ENCODE measurements at regions not wholly inside any gene's neighbourhood (a gene's known extent, or its start where the extent isn't known, plus 50 kb on each side); places are given as distances from the start of the nearest gene placed in this dataset.

DNA sequence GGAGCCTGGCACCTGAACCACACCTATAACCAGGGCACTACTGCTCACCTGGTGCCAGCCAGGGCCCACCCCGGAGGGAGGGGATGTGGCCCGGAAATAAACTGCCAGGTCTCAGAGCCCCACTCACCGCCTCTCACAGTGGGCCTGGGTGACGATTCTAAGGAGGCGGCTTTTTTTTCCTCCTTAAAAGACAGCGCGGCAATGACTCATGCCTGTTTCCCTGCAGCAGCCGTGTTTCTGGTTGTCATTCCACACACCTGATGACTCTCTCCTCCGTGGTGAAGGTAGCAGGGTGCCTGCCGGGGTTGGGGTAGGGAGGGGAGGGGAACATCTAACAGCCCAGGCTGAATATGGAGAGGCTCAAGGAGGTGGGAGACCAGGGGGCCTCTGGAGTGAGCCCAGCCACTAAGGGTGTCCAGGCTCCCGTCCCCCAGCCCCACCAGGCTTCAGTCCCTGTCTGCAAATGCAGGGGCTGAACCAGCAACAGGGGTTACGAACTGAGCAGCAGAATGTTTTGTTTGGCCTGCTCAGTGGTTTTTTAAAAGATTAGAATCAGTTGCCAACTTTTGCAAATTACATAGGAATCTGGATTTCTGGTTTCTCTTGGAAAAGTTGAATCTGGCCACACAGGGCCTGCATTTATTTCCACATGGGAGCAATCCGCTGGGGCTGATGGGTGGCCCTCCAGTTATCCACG lies 127.3 kb upstream of the LINGO1 start:
- TF ChIP-seq, protein P1, sequence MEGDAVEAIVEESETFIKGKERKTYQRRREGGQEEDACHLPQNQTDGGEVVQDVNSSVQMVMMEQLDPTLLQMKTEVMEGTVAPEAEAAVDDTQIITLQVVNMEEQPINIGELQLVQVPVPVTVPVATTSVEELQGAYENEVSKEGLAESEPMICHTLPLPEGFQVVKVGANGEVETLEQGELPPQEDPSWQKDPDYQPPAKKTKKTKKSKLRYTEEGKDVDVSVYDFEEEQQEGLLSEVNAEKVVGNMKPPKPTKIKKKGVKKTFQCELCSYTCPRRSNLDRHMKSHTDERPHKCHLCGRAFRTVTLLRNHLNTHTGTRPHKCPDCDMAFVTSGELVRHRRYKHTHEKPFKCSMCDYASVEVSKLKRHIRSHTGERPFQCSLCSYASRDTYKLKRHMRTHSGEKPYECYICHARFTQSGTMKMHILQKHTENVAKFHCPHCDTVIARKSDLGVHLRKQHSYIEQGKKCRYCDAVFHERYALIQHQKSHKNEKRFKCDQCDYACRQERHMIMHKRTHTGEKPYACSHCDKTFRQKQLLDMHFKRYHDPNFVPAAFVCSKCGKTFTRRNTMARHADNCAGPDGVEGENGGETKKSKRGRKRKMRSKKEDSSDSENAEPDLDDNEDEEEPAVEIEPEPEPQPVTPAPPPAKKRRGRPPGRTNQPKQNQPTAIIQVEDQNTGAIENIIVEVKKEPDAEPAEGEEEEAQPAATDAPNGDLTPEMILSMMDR (IDR thresholded peaks at IDR 0.05): no peak
- no peak for TF ChIP-seq POLR2A (IDR thresholded peaks at IDR 0.05)

All from heart left ventricle (tissue), 13 donors.